Skeletal muscle satellite cell (primary cell): ENCODE measurements at regions not wholly inside any gene's neighbourhood (a gene's known extent, or its start where the extent isn't known, plus 50 kb on each side); places are given as distances from the start of the nearest gene placed in this dataset.

ENCODE experiments used
- H3K27me3 ChIP-seq: 2 replicates; pipeline ENCODE4 v1.7.0; 2013; ENCODE audit warnings: low read length; ENCODE audit not compliant: control insufficient read depth, insufficient read depth
- H3K36me3 ChIP-seq: 2 replicates; pipeline ENCODE4 v1.7.0; 2013; ENCODE audit warnings: mild to moderate bottlenecking, control low read depth, low read length; ENCODE audit not compliant: insufficient read depth
- H3K4me1 ChIP-seq: 2 replicates; pipeline ENCODE4 v1.7.0; 2013; ENCODE audit warnings: low read length; ENCODE audit not compliant: control insufficient read depth, insufficient read depth
- H3K4me2 ChIP-seq: 2 replicates; pipeline ENCODE4 v1.7.0; 2013; ENCODE audit warnings: mild to moderate bottlenecking, low read length
- H3K4me3 ChIP-seq: 2 replicates; pipeline ENCODE4 v1.7.0; 2013; ENCODE audit warnings: low read length
- H3K9ac ChIP-seq: 2 replicates; pipeline ENCODE4 v1.7.0; 2013; ENCODE audit warnings: mild to moderate bottlenecking, low read depth, low read length, moderate library complexity
- H3K9me3 ChIP-seq: replicated peaks from 2 replicates; pipeline ENCODE4 v1.7.0; 2013; ENCODE audit warnings: mild to moderate bottlenecking, control low read depth, low read length

- Histone ChIP-seq H3K27me3 (peaks cover 16% of the 10 kb centered on the region), H3K9me3 (no peaks in the 10 kb centered on the region), H3K36me3 (no peaks in the 10 kb centered on the region), H3K4me3 (no peak overlapping the region), H3K9ac (no peak overlapping the region), H3K4me1 (no peaks in the 10 kb centered on the region), H3K4me2 (no peak overlapping the region)
Measured at GRCh38 chr5:135221696-135222095, 177.3 kb downstream of the MACROH2A1 start.

DNA sequence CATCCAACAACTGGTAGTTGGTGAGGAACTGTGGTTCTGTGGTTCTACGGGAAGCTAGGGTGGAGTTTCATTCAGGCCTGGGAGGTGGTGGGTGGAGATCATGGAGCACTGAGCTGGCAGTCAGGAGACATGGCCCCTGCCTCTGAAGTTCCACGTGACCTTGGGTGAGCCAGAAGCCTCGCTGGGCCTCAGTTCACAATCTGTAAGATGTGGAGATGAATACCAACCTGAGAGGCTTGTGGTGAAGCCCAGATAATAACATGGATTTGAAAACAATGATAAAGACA is 177.9 kb downstream of the MACROH2A1 start:
- H3K4me1 ChIP-seq = no peaks in the 10 kb centered on the region
- H3K4me2 ChIP-seq = no peak overlapping the region
- no peak overlapping the region for H3K9ac ChIP-seq
- H3K9me3 ChIP-seq = no peaks in the 10 kb centered on the region
- peaks cover 20% of the 10 kb centered on the region for H3K27me3 ChIP-seq
- no peak overlapping the region for H3K4me3 ChIP-seq
- no peaks in the 10 kb centered on the region for H3K36me3 ChIP-seq

DNA sequence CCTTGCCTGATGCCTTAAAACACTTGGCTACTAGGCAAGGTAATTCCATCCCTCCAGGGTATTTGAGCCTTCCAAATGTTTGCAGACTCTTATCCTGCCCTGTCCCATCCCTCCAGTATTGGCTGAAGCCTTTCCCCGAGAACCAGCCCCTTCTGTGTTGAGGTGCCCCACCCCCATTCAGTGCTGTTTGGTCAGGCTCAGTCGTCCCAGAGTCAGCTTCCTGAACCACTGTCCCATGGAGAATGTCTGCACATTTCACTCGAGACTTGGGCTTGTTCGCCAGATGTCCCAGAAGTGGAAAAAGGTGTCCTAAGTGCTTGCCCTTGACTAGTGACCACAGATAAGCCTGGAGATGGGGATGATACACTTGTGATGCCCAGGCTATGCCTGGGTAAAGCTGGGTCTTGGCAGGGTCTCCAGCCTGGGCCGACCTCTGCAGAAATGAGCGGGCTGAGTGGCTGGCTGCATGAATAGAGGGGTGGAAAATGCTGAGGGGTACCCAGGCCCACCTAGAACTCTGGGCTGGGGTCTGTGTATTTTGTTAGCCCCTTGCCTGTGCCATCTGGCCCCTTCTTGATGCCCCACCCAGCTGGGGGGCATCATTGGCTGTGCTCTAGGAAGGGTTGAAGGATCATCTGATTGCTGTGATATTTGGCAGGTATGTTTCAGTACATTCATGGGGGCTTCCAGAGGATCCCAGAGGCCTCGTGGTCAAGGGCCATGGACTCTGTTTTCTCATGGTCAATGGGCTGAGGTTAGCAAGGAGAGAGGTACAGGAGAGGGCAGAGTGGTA is 178.4 kb downstream of the MACROH2A1 start:
- no peaks in the 10 kb centered on the region for H3K36me3 ChIP-seq
- peaks cover 25% of the 10 kb centered on the region for H3K27me3 ChIP-seq
- no peaks in the 10 kb centered on the region for H3K9me3 ChIP-seq

DNA sequence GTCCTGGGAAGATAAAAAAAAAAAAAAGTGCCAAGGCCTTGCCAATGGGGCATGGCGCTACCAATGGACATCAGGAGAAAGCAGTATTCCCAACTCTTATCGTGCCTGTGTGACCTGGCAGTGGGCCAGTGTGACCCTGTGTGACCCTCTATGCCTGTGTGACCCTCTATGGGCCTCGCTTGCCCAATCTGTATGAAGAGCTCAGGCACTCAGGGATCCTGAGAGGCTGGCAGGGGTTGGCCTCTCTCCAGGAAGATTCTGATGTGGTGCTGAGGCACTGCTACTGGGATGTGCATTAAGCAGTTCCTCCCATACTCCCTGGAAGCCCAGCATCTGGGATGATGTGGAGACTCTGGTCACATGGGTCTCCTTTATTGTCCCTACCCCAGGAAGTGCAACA is 179.2 kb downstream of the MACROH2A1 start:
- Histone ChIP-seq H3K27me3 (peaks cover 30% of the 10 kb centered on the region), H3K4me2 (no peak overlapping the region), H3K4me1 (no peaks in the 10 kb centered on the region), H3K36me3 (no peaks in the 10 kb centered on the region), H3K9ac (no peak overlapping the region), H3K9me3 (no peaks in the 10 kb centered on the region), H3K4me3 (no peak overlapping the region)

More for the DNA sequence above, 178.4 kb downstream of the MACROH2A1 start:
- Histone ChIP-seq H3K9ac (no peak overlapping the region), H3K4me3 (no peak overlapping the region), H3K4me1 (no peaks in the 10 kb centered on the region), H3K4me2 (no peak overlapping the region)

GRCh38 chr5:135218790-135219568 is 180.1 kb downstream of the MACROH2A1 start:
- peaks cover 33% of the 10 kb centered on the region for H3K27me3 ChIP-seq
- H3K4me2 ChIP-seq = no peak overlapping the region

GRCh38 chr5:135218486-135218755 is 180.6 kb downstream of the MACROH2A1 start:
- H3K27me3 ChIP-seq = peaks cover 33% of the 10 kb centered on the region
- H3K9me3 ChIP-seq = no peaks in the 10 kb centered on the region
- no peaks in the 10 kb centered on the region for H3K36me3 ChIP-seq
- no peak overlapping the region for H3K4me2 ChIP-seq
- no peak overlapping the region for H3K9ac ChIP-seq
- no peaks in the 10 kb centered on the region for H3K4me1 ChIP-seq
- H3K4me3 ChIP-seq = no peak overlapping the region

More at GRCh38 chr5:135218790-135219568, 180.1 kb downstream of the MACROH2A1 start:
- Histone ChIP-seq H3K36me3 (no peaks in the 10 kb centered on the region), H3K4me1 (no peaks in the 10 kb centered on the region), H3K9me3 (no peaks in the 10 kb centered on the region), H3K4me3 (no peak overlapping the region), H3K9ac (no peak overlapping the region)

- Histone ChIP-seq H3K9ac (no peak overlapping the region), H3K36me3 (no peaks in the 10 kb centered on the region), H3K27me3 (peaks cover 33% of the 10 kb centered on the region), H3K9me3 (no peaks in the 10 kb centered on the region), H3K4me3 (no peak overlapping the region), H3K4me1 (no peaks in the 10 kb centered on the region), H3K4me2 (no peak overlapping the region)
Measured at GRCh38 chr5:135217669-135218485, 181.2 kb downstream of the MACROH2A1 start.

DNA sequence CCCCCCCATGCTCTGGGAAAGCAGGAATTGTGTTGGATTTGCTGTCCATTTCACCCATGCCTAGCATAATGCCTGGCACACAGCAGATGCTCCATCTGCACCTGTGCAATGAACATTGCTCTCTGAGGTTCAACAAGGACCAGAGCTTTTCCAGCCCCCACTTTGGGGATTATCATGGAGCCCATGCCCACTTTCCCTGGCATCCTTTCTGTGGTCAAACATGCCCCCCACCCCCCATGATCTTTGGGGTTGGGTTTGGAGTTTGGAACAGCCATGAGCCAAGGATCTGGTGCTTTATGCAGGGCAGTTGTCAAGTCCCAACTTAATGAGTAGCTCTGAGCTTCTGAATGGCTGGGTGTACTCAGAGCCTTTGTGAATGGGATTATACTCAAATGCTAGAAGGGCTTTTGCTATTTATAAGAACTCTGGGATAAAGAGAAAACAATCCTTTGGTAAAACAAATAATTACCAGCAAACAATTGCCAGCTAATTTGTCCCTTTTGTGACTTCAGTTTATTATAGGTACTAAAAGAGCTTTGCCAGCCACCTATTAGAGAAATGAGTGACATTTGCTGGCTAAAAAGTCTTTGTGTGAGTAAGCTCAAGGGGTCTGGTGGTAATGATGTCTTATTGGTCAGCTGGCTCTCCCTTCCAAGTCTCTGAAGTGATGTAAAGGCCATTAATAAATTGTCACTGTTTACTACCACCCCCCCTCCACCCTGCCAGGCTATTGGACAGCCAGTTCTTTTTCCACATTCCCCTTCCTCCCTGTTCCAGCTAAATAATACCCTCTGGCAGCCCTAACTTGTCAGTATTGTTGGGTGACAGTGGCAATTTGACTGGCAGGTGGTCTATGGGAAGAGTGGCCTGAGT is 182.3 kb downstream of the MACROH2A1 start:
- no peaks in the 10 kb centered on the region for H3K36me3 ChIP-seq
- no peak overlapping the region for H3K4me2 ChIP-seq
- no peaks in the 10 kb centered on the region for H3K4me1 ChIP-seq
- no peak overlapping the region for H3K4me3 ChIP-seq
- no peak overlapping the region for H3K9ac ChIP-seq
- peaks cover 33% of the 10 kb centered on the region for H3K27me3 ChIP-seq
- no peaks in the 10 kb centered on the region for H3K9me3 ChIP-seq

DNA sequence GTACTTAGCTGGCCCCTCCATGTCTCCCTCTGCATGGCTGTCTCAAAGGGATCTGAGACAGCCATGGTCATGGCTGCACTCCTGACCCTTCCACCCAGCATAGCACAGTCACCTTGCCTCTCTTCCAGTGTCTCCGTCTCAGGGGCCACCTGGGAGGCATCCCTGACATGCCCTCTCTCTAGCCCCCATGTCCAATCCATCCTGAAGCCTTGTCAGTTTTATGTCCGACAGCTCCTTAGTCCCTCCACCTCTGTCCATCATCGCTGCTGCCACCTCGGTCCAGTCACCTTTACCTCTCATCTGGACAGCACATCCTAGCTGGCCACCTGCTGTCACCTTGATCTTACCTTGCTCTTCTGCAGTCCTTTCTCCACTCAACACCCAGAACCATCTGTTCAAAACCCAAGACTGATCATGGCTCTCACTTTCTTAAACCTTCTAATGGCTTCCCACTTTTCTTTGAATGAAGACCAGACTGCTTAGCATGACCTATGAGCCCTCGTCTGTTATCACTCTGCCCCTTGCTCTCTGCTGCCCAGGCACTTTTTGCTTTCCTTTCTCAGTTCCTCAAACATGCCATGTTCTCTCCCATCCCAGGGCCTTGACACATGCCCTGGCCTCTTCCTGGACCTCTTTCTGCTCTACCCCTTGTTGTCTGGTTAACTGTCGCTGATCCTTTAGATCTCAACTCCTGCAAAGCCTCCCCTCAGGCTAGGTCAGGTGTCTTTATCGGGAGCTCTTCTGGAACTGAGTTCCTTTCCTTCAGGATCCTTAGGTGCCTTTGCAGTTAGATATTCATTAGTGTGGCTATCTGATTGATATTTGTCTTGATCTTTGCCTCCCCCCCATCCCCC is 181.8 kb upstream of the PITX1 start:
- no peak overlapping the region for H3K4me2 ChIP-seq
- H3K4me1 ChIP-seq = no peaks in the 10 kb centered on the region
- H3K36me3 ChIP-seq = no peaks in the 10 kb centered on the region
- peaks cover 33% of the 10 kb centered on the region for H3K27me3 ChIP-seq
- H3K9ac ChIP-seq = no peak overlapping the region
- H3K9me3 ChIP-seq = no peaks in the 10 kb centered on the region
- H3K4me3 ChIP-seq = no peak overlapping the region

- H3K9me3 ChIP-seq = no peaks in the 10 kb centered on the region
- no peak overlapping the region for H3K9ac ChIP-seq
- H3K4me3 ChIP-seq = no peak overlapping the region
Measured at GRCh38 chr5:135214897-135215616, 181.0 kb upstream of the PITX1 start.

More at GRCh38 chr5:135214897-135215616, 181.0 kb upstream of the PITX1 start:
- Histone ChIP-seq H3K27me3 (peaks cover 33% of the 10 kb centered on the region), H3K4me2 (no peak overlapping the region), H3K4me1 (peaks cover 4% of the 10 kb centered on the region), H3K36me3 (no peaks in the 10 kb centered on the region)
